C4-2B (cell line): ENCODE measurements at regions not wholly inside any gene's neighbourhood (a gene's known extent, or its start where the extent isn't known, plus 50 kb on each side); places are given as distances from the start of the nearest gene placed in this dataset.

Source experiments
- CTCF ChIP-seq: fragments of 450-650 bp; conservative IDR thresholded peaks from 2 replicates; pipeline ENCODE4 v1.5.1; 2017; ENCODE audit warnings: mild to moderate bottlenecking
- ZFX ChIP-seq: fragments of 450-650 bp; IDR thresholded peaks from 2 replicates; pipeline ENCODE4 v1.6.1; 2017

- no peak for TF ChIP-seq CTCF
- no peak for TF ChIP-seq ZFX
Measured at GRCh38 chr16:26735521-26735920, 331.2 kb upstream of the C16orf82 start.
